ENCODE measurements at regions not wholly inside any gene's neighbourhood (a gene's known extent, or its start where the extent isn't known, plus 50 kb on each side); places are given as distances from the start of the nearest gene placed in this dataset.
A peak's percentile ranks its signal among the peaks of the same experiment; 100 is the strongest.

- Mint-ChIP-seq H3K27me3 (ENCODE audit: low read depth) (peaks cover 11% of the 10 kb centered on the region), H3K36me3 (ENCODE audit: insufficient read depth in 1 of 3, low read depth in 3 of 3) (no peaks in the 10 kb centered on the region), H3K9me3 (no peaks in the 10 kb centered on the region; a peak in 1 of 5 replicates), H3K4me1 (no peaks in the 10 kb centered on the region), H3K27ac (no peak overlapping the region), H3K4me3 (no peak overlapping the region)
- H3K18ac ChIP-seq (ENCODE audit: insufficient read length, low read depth, low read length): no peak overlapping the region
- H3K79me2 ChIP-seq (ENCODE audit: insufficient read depth, low read length): no peaks in the 10 kb centered on the region; the same call in 1 of the 2 replicates
- H3K79me1 ChIP-seq (ENCODE audit: insufficient read depth, low read depth, low read length, poor library complexity, severe bottlenecking): no peaks in the 10 kb centered on the region
- H2BK12ac ChIP-seq (ENCODE audit: insufficient read length, low read depth, low read length): no peak overlapping the region
- no peaks in the 10 kb centered on the region for H3K27me3 ChIP-seq (ENCODE audit: insufficient read depth, low read length)
- H4K8ac ChIP-seq (replicated peaks; ENCODE audit: insufficient read length, low read depth, low read length): no peak overlapping the region
- no peak overlapping the region for H3K14ac ChIP-seq (ENCODE audit: insufficient read depth, low read length)
- H3K9ac ChIP-seq (ENCODE audit: extremely low read depth, insufficient read length, low read length): no peak overlapping the region
- no peak overlapping the region for H3K4ac ChIP-seq (ENCODE audit: low read depth, low read length)
- no peak overlapping the region for H3K23ac ChIP-seq (ENCODE audit: insufficient read length, low read depth, low read length)
- no peak overlapping the region for H3K4me2 ChIP-seq (ENCODE audit: insufficient read depth, insufficient read length, low read length)
- no peaks in the 10 kb centered on the region for H4K20me1 ChIP-seq (ENCODE audit: control insufficient read depth, insufficient read depth, insufficient read length)
- no peak overlapping the region for H4K91ac ChIP-seq (ENCODE audit: insufficient read length, low read depth, low read length)
- no CpG with 5 or more reads among the region's 4 CpGs for WGBS (ENCODE audit: extremely low coverage, insufficient read length, low lambda C conversion rate)
- no peak overlapping the region for H2AFZ ChIP-seq (ENCODE audit: low read length)
- H2BK20ac ChIP-seq (ENCODE audit: low read depth, low read length, poor library complexity, severe bottlenecking): no peak overlapping the region
- H3K56ac ChIP-seq (ENCODE audit: insufficient read length, low read depth, low read length): no peak overlapping the region
- H3K9me3 ChIP-seq (ENCODE audit: control insufficient read depth, low read depth, low read length): no peaks in the 10 kb centered on the region
- H2BK120ac ChIP-seq (ENCODE audit: low read depth, low read length, poor library complexity, severe bottlenecking): no peak overlapping the region
- H3K23me2 ChIP-seq (ENCODE audit: insufficient read length, low read depth, low read length, poor library complexity, severe bottlenecking): no peaks in the 10 kb centered on the region
- no peak for DNase-seq
- TF ChIP-seq CTCF (conservative IDR thresholded peaks at IDR 0.05): peak; percentile 19; the same call in 1 of the 3 replicates
- H3K4me1 ChIP-seq (ENCODE audit: insufficient read depth, low read length): no peaks in the 10 kb centered on the region
- H2AK5ac ChIP-seq (ENCODE audit: insufficient read length, low read length): no peak overlapping the region
- no peak overlapping the region for H3T11ph ChIP-seq (ENCODE audit: low read length)
- H2BK5ac ChIP-seq (ENCODE audit: insufficient read length, low read length): no peak overlapping the region
- H4K5ac ChIP-seq (ENCODE audit: insufficient read length, low read depth, low read length): no peak overlapping the region
- no peak overlapping the region for H3K27ac ChIP-seq (ENCODE audit: insufficient read length, low read depth, low read length)
- no peak overlapping the region for H2BK15ac ChIP-seq (ENCODE audit: low read depth, low read length)
Observed at GRCh38 chr6:10343320-10343719, 71.6 kb downstream of the TFAP2A start.

Measured in H9 (cell line).